ENCODE measurements at regions not wholly inside any gene's neighbourhood (a gene's known extent, or its start where the extent isn't known, plus 50 kb on each side); places are given as distances from the start of the nearest gene placed in this dataset.

GRCh38 chr11:60610702-60611101, 88.7 kb upstream of the MS4A8 start:
- TF ChIP-seq FOXM1 (IDR thresholded peaks at IDR 0.05; ENCODE audit: borderline replicate concordance) = no peak
- TF ChIP-seq, protein P1, sequence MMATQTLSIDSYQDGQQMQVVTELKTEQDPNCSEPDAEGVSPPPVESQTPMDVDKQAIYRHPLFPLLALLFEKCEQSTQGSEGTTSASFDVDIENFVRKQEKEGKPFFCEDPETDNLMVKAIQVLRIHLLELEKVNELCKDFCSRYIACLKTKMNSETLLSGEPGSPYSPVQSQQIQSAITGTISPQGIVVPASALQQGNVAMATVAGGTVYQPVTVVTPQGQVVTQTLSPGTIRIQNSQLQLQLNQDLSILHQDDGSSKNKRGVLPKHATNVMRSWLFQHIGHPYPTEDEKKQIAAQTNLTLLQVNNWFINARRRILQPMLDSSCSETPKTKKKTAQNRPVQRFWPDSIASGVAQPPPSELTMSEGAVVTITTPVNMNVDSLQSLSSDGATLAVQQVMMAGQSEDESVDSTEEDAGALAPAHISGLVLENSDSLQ (IDR thresholded peaks at IDR 0.05) = no peak
- TF ChIP-seq SP1 (IDR thresholded peaks at IDR 0.05) = no peak
- no peak for TF ChIP-seq SUZ12 (IDR thresholded peaks at IDR 0.05)
- no peak for TF ChIP-seq FOXK2 (IDR thresholded peaks at IDR 0.05)
- TF ChIP-seq L3MBTL2 (conservative IDR thresholded peaks at IDR 0.05) = no peak
- TF ChIP-seq BHLHE40 (IDR thresholded peaks at IDR 0.05; ENCODE audit: borderline replicate concordance) = no peak
